Mesenteric fat pad (tissue), 1 donor: ENCODE measurements at regions not wholly inside any gene's neighbourhood (a gene's known extent, or its start where the extent isn't known, plus 50 kb on each side); places are given as distances from the start of the nearest gene placed in this dataset.
"Not testable (repeated sequence)": the region's sequence is repeated elsewhere in the genome, so short reads cannot be mapped to it uniquely, and the experiment has no call there.

Experiments used
- DNase-seq: peaks from one replicate; pipeline ENCODE4 v3.0.0-alpha.2; 2020; ENCODE audit warnings: low spot score
- donor health status: DM: yes; HTN: yes; CAD: no.

- no peak for DNase-seq
These were observed 364.3 kb upstream of the LRP1B start for GRCh38 chr2:142495141-142495540.

- DNase-seq: not testable (repeated sequence)
These were observed 358.8 kb upstream of the LRP1B start for GRCh38 chr2:142489631-142490030.

- no peak for DNase-seq
These were observed 353.3 kb upstream of the LRP1B start for GRCh38 chr2:142484111-142484510.

GRCh38 chr2:142483653-142484052 is 352.8 kb upstream of the LRP1B start:
- no peak for DNase-seq

- DNase-seq: no peak
These were observed 347.4 kb upstream of the LRP1B start for GRCh38 chr2:142478206-142478605.

- no peak for DNase-seq
These were observed 341.6 kb upstream of the LRP1B start for GRCh38 chr2:142472382-142472781.

- no peak for DNase-seq
These were observed 336.5 kb upstream of the LRP1B start for GRCh38 chr2:142467321-142467720.

GRCh38 chr2:142463047-142463446 is 332.2 kb upstream of the LRP1B start:
- no peak for DNase-seq

GRCh38 chr2:142462306-142462705 is 331.5 kb upstream of the LRP1B start:
- no peak for DNase-seq

GRCh38 chr2:142445551-142446072 is 314.8 kb upstream of the LRP1B start:
- no peak for DNase-seq

- no peak for DNase-seq
These were observed 314.2 kb upstream of the LRP1B start for GRCh38 chr2:142445023-142445422.

GRCh38 chr2:142435847-142436246 is 305.0 kb upstream of the LRP1B start:
- no peak for DNase-seq

- DNase-seq: no peak
These were observed 295.2 kb upstream of the LRP1B start for GRCh38 chr2:142426064-142426463.

GRCh38 chr2:142425551-142425950 is 294.7 kb upstream of the LRP1B start:
- DNase-seq: no peak

- DNase-seq: no peak
These were observed 292.8 kb upstream of the LRP1B start for GRCh38 chr2:142423603-142424002.

- DNase-seq: no peak
These were observed 292.0 kb upstream of the LRP1B start for GRCh38 chr2:142422769-142423168.

- DNase-seq: no peak
These were observed 291.2 kb upstream of the LRP1B start for GRCh38 chr2:142422041-142422440.

GRCh38 chr2:142418699-142419098 is 287.9 kb upstream of the LRP1B start:
- not testable (repeated sequence) for DNase-seq

GRCh38 chr2:142416996-142417395 is 286.2 kb upstream of the LRP1B start:
- no peak for DNase-seq

- DNase-seq: no peak
These were observed 284.6 kb upstream of the LRP1B start for GRCh38 chr2:142415461-142415860.

GRCh38 chr2:142398212-142398611 is 267.4 kb upstream of the LRP1B start:
- DNase-seq: no peak

GRCh38 chr2:142395291-142395690 is 264.5 kb upstream of the LRP1B start:
- DNase-seq: no peak

- DNase-seq: no peak
These were observed 249.6 kb upstream of the LRP1B start for GRCh38 chr2:142380372-142380771.

- DNase-seq: not testable (repeated sequence)
These were observed 231.3 kb upstream of the LRP1B start for GRCh38 chr2:142362069-142362468.
